IMR-90 (cell line): ENCODE measurements at regions not wholly inside any gene's neighbourhood (a gene's known extent, or its start where the extent isn't known, plus 50 kb on each side); places are given as distances from the start of the nearest gene placed in this dataset.

Source experiments
- ATAC-seq: fragments of 200-7000 bp; cut with Tn5 transposase; 2 replicates; pipeline ENCODE4 v1.9.1; 2020; ENCODE audit warnings: low read depth, mild to moderate bottlenecking, moderate library complexity
- BruUV-seq: library from RNA; stranded (reverse); fragments of 400-500 nt; replicated peaks from 2 replicates; lab custom pipeline; 2021; lab: Mats Ljungman, UMichigan
- CTCF ChIA-PET: fragments of 300-600 bp; formaldehyde crosslinking; extraction: SDS; loops from one replicate; lab custom pipeline; 2021; ENCODE audit warnings: antibody characterized with exemption; lab: Yijun Ruan, JAX
- POLR2A ChIA-PET: fragments of 300-600 bp; sonication (Branson Sonifier 250); formaldehyde crosslinking; loops from one replicate; lab custom pipeline; 2022; ENCODE audit warnings: antibody characterized with exemption; ENCODE audit not compliant: unreplicated experiment; lab: Charles Lee
- DNase-seq: peaks from one replicate; pipeline ENCODE4 v3.0.0; 2013
- H2AFZ ChIP-seq: replicated peaks from 2 replicates; pipeline ENCODE3; 2013; ENCODE audit warnings: low read length, mild to moderate bottlenecking; ENCODE audit not compliant: poor library complexity
- H2AK5ac ChIP-seq: 2 replicates; pipeline ENCODE4 v1.6.1; 2013; ENCODE audit warnings: low read depth, low read length, inconsistent platforms
- H2AK9ac ChIP-seq: replicated peaks from 2 replicates; pipeline ENCODE3; 2013; ENCODE audit warnings: mild to moderate bottlenecking, low read depth, low read length, moderate library complexity; ENCODE audit not compliant: poor library complexity
- H2BK120ac ChIP-seq: 2 replicates; pipeline ENCODE4 v1.6.1; 2013; ENCODE audit warnings: low read depth, low read length, inconsistent platforms
- H2BK15ac ChIP-seq: 3 replicates; pipeline ENCODE4 v1.6.1; 2013; ENCODE audit warnings: low read depth, low read length, inconsistent platforms
- H2BK20ac ChIP-seq: 2 replicates; pipeline ENCODE4 v1.6.1; 2013; ENCODE audit warnings: low read depth, mild to moderate bottlenecking, inconsistent platforms, low read length, moderate library complexity
- H2BK5ac ChIP-seq: 2 replicates; pipeline ENCODE4 v1.6.1; 2013; ENCODE audit warnings: mild to moderate bottlenecking, low read depth, low read length, inconsistent platforms; ENCODE audit not compliant: poor library complexity, severe bottlenecking
- H3K14ac ChIP-seq: replicated peaks from 2 replicates; pipeline ENCODE4 v1.6.1; 2013; ENCODE audit warnings: low read depth, low read length, inconsistent platforms
- H3K18ac ChIP-seq: 2 replicates; pipeline ENCODE4 v1.6.1; 2013; ENCODE audit warnings: low read depth, low read length, control low read depth
- H3K23ac ChIP-seq: 2 replicates; pipeline ENCODE4 v1.6.1; 2013; ENCODE audit warnings: low read depth, low read length, inconsistent platforms
- H3K27ac ChIP-seq: 2 replicates; pipeline ENCODE4 v1.5.1; 2013; ENCODE audit warnings: mild to moderate bottlenecking, control low read depth, low read length; ENCODE audit not compliant: insufficient read depth
- H3K27me3 ChIP-seq: 2 replicates; pipeline ENCODE4 v1.6.1; 2013; ENCODE audit warnings: low read length; ENCODE audit not compliant: control insufficient read depth, insufficient read depth
- H3K36me3 ChIP-seq: 2 replicates; pipeline ENCODE4 v1.6.1; 2013; ENCODE audit warnings: low read length, mixed read lengths; ENCODE audit not compliant: control insufficient read depth, insufficient read depth
- H3K4ac ChIP-seq: 2 replicates; pipeline ENCODE4 v1.6.1; 2013; ENCODE audit warnings: low read depth, low read length, inconsistent platforms
- H3K4me1 ChIP-seq: 2 replicates; pipeline ENCODE4 v1.6.1; 2013; ENCODE audit warnings: low read length, mixed read lengths; ENCODE audit not compliant: control insufficient read depth, insufficient read depth
- H3K4me2 ChIP-seq: 2 replicates; pipeline ENCODE4 v1.6.1; 2013; ENCODE audit warnings: low read depth, mild to moderate bottlenecking, control low read depth, low read length, moderate library complexity
- H3K4me3 ChIP-seq: 2 replicates; pipeline ENCODE4 v1.5.1; 2013; ENCODE audit warnings: low read depth, mild to moderate bottlenecking, control low read depth, low read length, moderate library complexity; ENCODE audit not compliant: insufficient read depth
- H3K56ac ChIP-seq: 2 replicates; pipeline ENCODE4 v1.6.1; 2013; ENCODE audit warnings: low read length, inconsistent platforms; ENCODE audit not compliant: insufficient read depth; ENCODE audit errors: extremely low read depth
- H3K79me1 ChIP-seq, 2 experiments: 2 replicates each; pipeline ENCODE4 v1.6.1; 2013; ENCODE audit warnings: low read length in 2 of 2, inconsistent platforms in 1 of 2, low read depth in 1 of 2
- H3K9ac ChIP-seq: 2 replicates; pipeline ENCODE4 v1.6.1; 2013; ENCODE audit warnings: low read depth, low read length, control low read depth
- H3K9me1 ChIP-seq: 2 replicates; pipeline ENCODE4 v1.6.1; 2013; ENCODE audit warnings: low read length, inconsistent platforms; ENCODE audit not compliant: insufficient read depth
- H3K9me3 ChIP-seq: 2 replicates; pipeline ENCODE4 v1.6.1; 2013; ENCODE audit warnings: low read length; ENCODE audit not compliant: control insufficient read depth, insufficient read depth
- H4K20me1 ChIP-seq: 2 replicates; pipeline ENCODE4 v1.6.1; 2013; ENCODE audit warnings: low read length, inconsistent platforms; ENCODE audit not compliant: insufficient read depth
- H4K5ac ChIP-seq: 2 replicates; pipeline ENCODE4 v1.6.1; 2013; ENCODE audit warnings: mild to moderate bottlenecking, low read depth, low read length, control low read depth
- H4K8ac ChIP-seq, 2 experiments: 2 replicates each; pipeline ENCODE4 v1.6.1; 2013; ENCODE audit warnings: low read depth in 2 of 2, low read length in 2 of 2, control low read depth in 1 of 2, inconsistent platforms in 1 of 2
- H4K91ac ChIP-seq: 2 replicates; pipeline ENCODE4 v1.6.1; 2013; ENCODE audit warnings: low read depth, low read length, inconsistent platforms; ENCODE audit not compliant: insufficient read depth
- CHD1 ChIP-seq: IDR thresholded peaks from 2 replicates; pipeline ENCODE4 v1.6.1; 2012; ENCODE audit warnings: low read depth, low read length, improper control_type of control experiment
- FOS ChIP-seq: fragments of 150-350 bp; IDR thresholded peaks from 2 replicates; pipeline ENCODE4 v1.6.1; 2016; ENCODE audit warnings: low read depth, low read length
- MAFK ChIP-seq: IDR thresholded peaks from 2 replicates; pipeline ENCODE4 v1.6.1; 2012; ENCODE audit warnings: low read depth, low read length, improper control_type of control experiment
- MAZ ChIP-seq: IDR thresholded peaks from 2 replicates; pipeline ENCODE4 v1.6.1; 2012; ENCODE audit warnings: low read depth, mild to moderate bottlenecking, low read length, improper control_type of control experiment, moderate library complexity, borderline replicate concordance
- NFE2L2 ChIP-seq: fragments of 150-350 bp; IDR thresholded peaks from 2 replicates; pipeline ENCODE4 v1.6.1; 2016; ENCODE audit warnings: low read depth, mild to moderate bottlenecking, low read length
- POLR2A ChIP-seq: IDR thresholded peaks from 2 replicates; pipeline ENCODE4 v1.6.1; 2012; ENCODE audit warnings: mild to moderate bottlenecking, low read depth, low read length
- RAD21 ChIP-seq: IDR thresholded peaks from 2 replicates; pipeline ENCODE4 v1.6.1; 2012; ENCODE audit warnings: low read length, improper control_type of control experiment
- RCOR1 ChIP-seq: IDR thresholded peaks from 2 replicates; pipeline ENCODE4 v1.6.1; 2012; ENCODE audit warnings: mild to moderate bottlenecking, low read length, improper control_type of control experiment; ENCODE audit not compliant: insufficient replicate concordance
- RFX5 ChIP-seq: IDR thresholded peaks from 2 replicates; pipeline ENCODE4 v1.8.0; 2012; ENCODE audit warnings: low read depth, mild to moderate bottlenecking, low read length, moderate library complexity
- WGBS, 2 experiments: methylation state at CpG; one replicate each; pipeline versions ENCODE4 v1.1.5 to v1.1.7; 2013; ENCODE audit warnings: missing lambda C conversion rate in 2 of 2; ENCODE audit not compliant: insufficient read length in 1 of 2; ENCODE audit errors: extremely low coverage in 2 of 2; 5-methylcytosine and 5-hydroxymethylcytosine counted together
- dilution Hi-C: fragments of 300-500 bp; cut with HindIII; formaldehyde crosslinking; loops from one replicate; pipeline ENCODE4 v1.14.3; 2018; ENCODE audit warnings: low sequenced_read_pairs; ENCODE audit not compliant: unreplicated experiment
- in situ Hi-C: fragments of 300-500 bp; cut with MboI; formaldehyde crosslinking; loops from 3 replicates; pipeline ENCODE4 v1.14.3; 2019; ENCODE audit warnings: low sequenced_read_pairs, inconsistent platforms, mixed read lengths
- intact Hi-C: fragments of 100-400 bp; cut with micrococcal nuclease; formaldehyde crosslinking; loops from 2 replicates; pipeline ENCODE4 v1.10.0; 2022
- TF ChIP-seq, protein P1 (sequence below): fragments of 150-350 bp; IDR thresholded peaks from 2 replicates; pipeline ENCODE4 v1.6.1; 2017; ENCODE audit warnings: mild to moderate bottlenecking, antibody characterized with exemption, low read length, low read depth
- TF ChIP-seq, protein P2 (sequence below): conservative IDR thresholded peaks from 2 replicates; pipeline ENCODE4 v1.5.1; 2012; ENCODE audit warnings: mild to moderate bottlenecking, low read depth, low read length, improper control_type of control experiment
- TF ChIP-seq, protein P3 (sequence below): fragments of 150-350 bp; IDR thresholded peaks from 2 replicates; pipeline ENCODE4 v1.6.1; 2016; ENCODE audit warnings: low read depth, mild to moderate bottlenecking, low read length, moderate library complexity, borderline replicate concordance

DNA sequence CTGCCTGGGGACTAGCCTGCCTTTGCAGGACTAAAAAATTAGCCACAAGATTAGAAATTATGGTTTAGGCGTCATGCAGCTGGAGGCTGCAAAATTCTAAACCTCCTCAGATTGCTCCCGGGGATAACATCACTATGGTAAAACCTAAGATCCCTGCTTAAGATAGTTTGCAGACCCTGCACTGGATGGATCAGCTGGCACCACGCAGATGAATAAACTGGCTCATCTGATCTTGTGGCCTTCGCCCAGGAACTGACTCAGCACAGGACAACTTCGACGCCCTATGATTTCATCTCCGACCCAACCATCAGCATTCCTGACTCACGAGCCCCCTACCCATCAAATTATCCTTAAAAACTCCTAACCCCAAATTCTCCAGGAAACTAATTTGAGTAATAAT lies 482.4 kb downstream of the SPRY1 start:
- dilution Hi-C loops (no loop called here), intact Hi-C loops (no loop called here), in situ Hi-C loops (no loop called here)
- H3K4me3 ChIP-seq: no peak overlapping the region
- no peak overlapping the region for H2BK15ac ChIP-seq
- no peak overlapping the region for H3K14ac ChIP-seq
- DNase-seq: no peak
- no peak overlapping the region for H3K4me2 ChIP-seq
- CTCF ChIA-PET: no interaction called here
- H3K27me3 ChIP-seq: no peaks in the 10 kb centered on the region
- no peaks in the 10 kb centered on the region for H3K9me3 ChIP-seq
- H4K5ac ChIP-seq: no peak overlapping the region
- TF ChIP-seq RAD21: no peak
- no peak for TF ChIP-seq CHD1
- TF ChIP-seq, protein P1, sequence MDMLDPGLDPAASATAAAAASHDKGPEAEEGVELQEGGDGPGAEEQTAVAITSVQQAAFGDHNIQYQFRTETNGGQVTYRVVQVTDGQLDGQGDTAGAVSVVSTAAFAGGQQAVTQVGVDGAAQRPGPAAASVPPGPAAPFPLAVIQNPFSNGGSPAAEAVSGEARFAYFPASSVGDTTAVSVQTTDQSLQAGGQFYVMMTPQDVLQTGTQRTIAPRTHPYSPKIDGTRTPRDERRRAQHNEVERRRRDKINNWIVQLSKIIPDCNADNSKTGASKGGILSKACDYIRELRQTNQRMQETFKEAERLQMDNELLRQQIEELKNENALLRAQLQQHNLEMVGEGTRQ: no peak
- TF ChIP-seq, protein P2, sequence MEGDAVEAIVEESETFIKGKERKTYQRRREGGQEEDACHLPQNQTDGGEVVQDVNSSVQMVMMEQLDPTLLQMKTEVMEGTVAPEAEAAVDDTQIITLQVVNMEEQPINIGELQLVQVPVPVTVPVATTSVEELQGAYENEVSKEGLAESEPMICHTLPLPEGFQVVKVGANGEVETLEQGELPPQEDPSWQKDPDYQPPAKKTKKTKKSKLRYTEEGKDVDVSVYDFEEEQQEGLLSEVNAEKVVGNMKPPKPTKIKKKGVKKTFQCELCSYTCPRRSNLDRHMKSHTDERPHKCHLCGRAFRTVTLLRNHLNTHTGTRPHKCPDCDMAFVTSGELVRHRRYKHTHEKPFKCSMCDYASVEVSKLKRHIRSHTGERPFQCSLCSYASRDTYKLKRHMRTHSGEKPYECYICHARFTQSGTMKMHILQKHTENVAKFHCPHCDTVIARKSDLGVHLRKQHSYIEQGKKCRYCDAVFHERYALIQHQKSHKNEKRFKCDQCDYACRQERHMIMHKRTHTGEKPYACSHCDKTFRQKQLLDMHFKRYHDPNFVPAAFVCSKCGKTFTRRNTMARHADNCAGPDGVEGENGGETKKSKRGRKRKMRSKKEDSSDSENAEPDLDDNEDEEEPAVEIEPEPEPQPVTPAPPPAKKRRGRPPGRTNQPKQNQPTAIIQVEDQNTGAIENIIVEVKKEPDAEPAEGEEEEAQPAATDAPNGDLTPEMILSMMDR: no peak
- TF ChIP-seq NFE2L2: no peak
- no peak for TF ChIP-seq POLR2A
- no peak for TF ChIP-seq FOS
- no peak for TF ChIP-seq MAFK
- TF ChIP-seq RCOR1: no peak
- no peak for TF ChIP-seq RFX5
- TF ChIP-seq, protein P3, sequence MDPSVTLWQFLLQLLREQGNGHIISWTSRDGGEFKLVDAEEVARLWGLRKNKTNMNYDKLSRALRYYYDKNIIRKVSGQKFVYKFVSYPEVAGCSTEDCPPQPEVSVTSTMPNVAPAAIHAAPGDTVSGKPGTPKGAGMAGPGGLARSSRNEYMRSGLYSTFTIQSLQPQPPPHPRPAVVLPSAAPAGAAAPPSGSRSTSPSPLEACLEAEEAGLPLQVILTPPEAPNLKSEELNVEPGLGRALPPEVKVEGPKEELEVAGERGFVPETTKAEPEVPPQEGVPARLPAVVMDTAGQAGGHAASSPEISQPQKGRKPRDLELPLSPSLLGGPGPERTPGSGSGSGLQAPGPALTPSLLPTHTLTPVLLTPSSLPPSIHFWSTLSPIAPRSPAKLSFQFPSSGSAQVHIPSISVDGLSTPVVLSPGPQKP: no peak
- no peak for TF ChIP-seq MAZ
- H3K4me1 ChIP-seq: no peaks in the 10 kb centered on the region
- H3K18ac ChIP-seq: no peak overlapping the region
- no peak overlapping the region for H3K9ac ChIP-seq
- WGBS, 2 experiments: 100% methylated on average over 1 of the region's 8 CpGs
- H2BK20ac ChIP-seq: no peak overlapping the region
- no peak overlapping the region for H3K27ac ChIP-seq
- POLR2A ChIA-PET: no interaction called here
- H2AK5ac ChIP-seq: no peak overlapping the region
- no peak overlapping the region for H2BK5ac ChIP-seq
- H3K9me1 ChIP-seq: no peaks in the 10 kb centered on the region
- H3K4ac ChIP-seq: no peak overlapping the region
- H4K20me1 ChIP-seq: no peaks in the 10 kb centered on the region
- H3K36me3 ChIP-seq: no peaks in the 10 kb centered on the region
- H2AFZ ChIP-seq: no peak overlapping the region
- no peak overlapping the region for H4K91ac ChIP-seq
- no peak overlapping the region for H4K8ac ChIP-seq
- H2AK9ac ChIP-seq: no peak overlapping the region
- ATAC-seq: no peak
- no peaks in the 10 kb centered on the region for H3K79me1 ChIP-seq
- H2BK120ac ChIP-seq: no peak overlapping the region
- no peak overlapping the region for H3K23ac ChIP-seq
- no peak overlapping the region for H3K56ac ChIP-seq
- no TSS peak for BruUV-seq
